ENCODE measurements at regions not wholly inside any gene's neighbourhood (a gene's known extent, or its start where the extent isn't known, plus 50 kb on each side); places are given as distances from the start of the nearest gene placed in this dataset.
"Not testable (repeated sequence)": the region's sequence is repeated elsewhere in the genome, so short reads cannot be mapped to it uniquely, and the experiment has no call there.

DNA sequence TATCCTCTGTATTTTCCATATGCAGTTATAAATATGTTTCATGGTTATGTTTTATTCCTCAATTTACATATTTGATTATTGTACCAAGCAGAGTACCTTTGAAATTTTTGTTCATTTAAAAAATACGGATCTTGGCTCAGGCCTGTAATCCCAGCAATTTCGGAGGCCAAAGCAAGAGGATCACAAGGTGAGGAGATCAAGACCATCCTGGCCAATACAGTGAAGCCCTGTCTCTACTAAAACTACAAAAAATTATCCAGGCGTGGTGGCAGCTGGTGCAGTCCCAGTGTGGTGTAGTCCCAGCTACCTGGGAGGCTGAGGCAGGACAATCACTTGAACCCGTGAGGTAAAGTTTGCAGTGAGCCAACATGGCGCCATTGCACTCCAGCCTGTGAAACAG is 251.2 kb upstream of the TPTE start:
- DNase-seq (ENCODE audit: low spot score) = peak; percentile 49
- in situ Hi-C loops (cut with HindIII; ENCODE audit: low sequenced_read_pairs) = not testable (repeated sequence)

DNA sequence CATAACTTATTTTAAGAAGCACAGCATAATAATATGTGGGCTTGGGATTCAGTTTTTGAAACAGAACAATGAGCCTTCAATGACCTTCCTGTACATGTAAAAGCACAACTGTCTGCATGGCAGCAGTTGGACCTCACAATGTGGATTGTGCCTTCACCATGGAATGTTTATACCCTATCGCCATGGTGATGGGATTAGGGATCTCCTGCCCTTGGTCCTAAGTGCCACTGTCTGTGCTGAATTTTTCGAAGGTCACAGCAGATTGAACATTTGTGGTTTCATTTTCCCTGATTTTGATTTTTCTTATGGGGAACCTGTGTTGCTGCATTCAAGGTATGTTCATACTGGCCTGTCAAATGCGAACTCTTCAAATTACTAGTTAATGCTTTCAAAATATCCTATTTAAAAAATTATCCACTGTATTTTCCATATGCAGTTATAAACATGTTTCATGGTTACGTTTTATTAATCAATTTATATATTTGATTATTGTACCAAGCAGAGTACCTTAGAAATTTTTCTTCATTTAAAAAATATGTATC is 249.6 kb upstream of the TPTE start:
- DNase-seq (ENCODE audit: low spot score); in situ Hi-C loops (cut with HindIII; ENCODE audit: low sequenced_read_pairs): not testable (repeated sequence)

DNA sequence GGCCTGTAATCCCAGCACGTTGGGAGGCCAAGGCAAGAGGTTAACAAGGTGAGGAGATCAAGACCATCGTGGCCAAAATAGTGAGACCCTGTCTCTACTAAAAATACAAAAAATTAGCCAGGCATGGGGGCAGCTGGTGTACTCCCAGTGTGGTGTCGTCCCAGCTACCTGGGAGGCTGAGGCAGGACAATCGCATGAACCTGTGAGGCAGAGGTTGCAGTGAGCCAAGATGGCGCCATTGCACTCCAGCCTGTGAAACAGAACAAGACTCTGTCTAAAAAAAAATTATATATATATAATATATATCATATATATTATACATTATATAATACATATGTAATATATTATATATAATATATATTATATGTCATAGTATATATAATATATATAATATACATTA is 249.2 kb upstream of the TPTE start:
- peak; percentile 45 for DNase-seq (ENCODE audit: low spot score)
- in situ Hi-C loops (cut with HindIII; ENCODE audit: low sequenced_read_pairs) = no loop called here

DNA sequence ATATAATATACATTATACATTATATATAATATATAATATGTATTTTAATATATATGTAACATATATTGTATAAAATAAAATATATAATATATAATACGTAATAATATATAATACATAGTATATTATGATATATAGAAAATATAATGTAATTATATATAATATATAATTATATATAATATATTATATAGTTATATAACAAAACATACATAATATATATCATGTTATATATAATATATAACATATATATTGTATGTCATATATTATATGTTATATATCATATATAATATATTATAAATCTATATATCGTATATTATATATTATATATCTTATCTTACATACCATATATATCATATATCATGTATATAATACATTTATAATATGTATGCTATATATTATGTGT is 248.2 kb upstream of the TPTE start:
- in situ Hi-C loops (cut with HindIII; ENCODE audit: low sequenced_read_pairs) = no loop called here
- DNase-seq (ENCODE audit: low spot score) = peak; percentile 3

DNA sequence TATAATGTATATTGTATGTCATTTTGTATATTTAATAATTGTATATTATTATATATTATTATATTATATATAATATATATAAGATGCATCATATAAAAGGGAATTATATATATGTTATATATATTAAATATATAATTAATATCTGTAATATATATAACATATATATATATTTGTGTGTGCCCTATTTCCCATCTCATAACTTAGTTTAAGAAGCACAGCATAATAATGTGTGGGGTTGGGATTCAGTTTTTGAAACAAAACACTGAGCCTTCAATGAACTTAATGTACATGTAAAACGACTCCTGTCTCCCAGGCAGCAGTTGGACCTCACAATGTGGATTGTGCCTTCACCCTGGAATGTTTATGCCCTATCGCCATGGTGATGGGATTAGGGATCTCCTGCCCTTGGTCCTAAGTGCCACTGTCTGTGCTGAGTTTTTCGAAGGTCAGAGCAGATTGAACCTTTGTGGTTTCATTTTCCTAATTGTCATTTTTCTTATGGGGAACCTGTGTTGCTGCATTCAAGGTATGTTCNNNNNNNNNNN is 247.5 kb upstream of the TPTE start:
- in situ Hi-C loops (cut with HindIII; ENCODE audit: low sequenced_read_pairs) = not testable (repeated sequence)
- DNase-seq (ENCODE audit: low spot score) = peak; percentile 0
